Neural cell (in vitro differentiated cells): ENCODE measurements at regions not wholly inside any gene's neighbourhood (a gene's known extent, or its start where the extent isn't known, plus 50 kb on each side); places are given as distances from the start of the nearest gene placed in this dataset.

Experiments
- H2AFZ ChIP-seq: fragments of 200-600, 300-800 bp; sonication (generic), shearing (Covaris generic); 2 replicates; pipeline ENCODE4 v1.6.0; 2014; ENCODE audit warnings: low read depth, mild to moderate bottlenecking, antibody characterized with exemption, low read length, moderate library complexity
- H3F3A ChIP-seq: fragments of 200-600 bp; shearing (Covaris generic); 2 replicates; pipeline ENCODE4 v1.6.1; 2016; ENCODE audit warnings: mild to moderate bottlenecking, moderate library complexity, mixed read lengths, antibody characterized with exemption, low read length; ENCODE audit not compliant: insufficient read depth, poor library complexity, severe bottlenecking
- H3K27ac ChIP-seq: fragments of 200-600, 300-800 bp; sonication (generic), shearing (Covaris generic); 2 replicates; pipeline ENCODE4 v1.5.1; 2014; ENCODE audit warnings: mild to moderate bottlenecking, low read length, moderate library complexity
- H3K27me3 ChIP-seq: fragments of 300-800, 200-600 bp; sonication (generic), shearing (Covaris generic); 2 replicates; pipeline ENCODE4 v1.6.0; 2014; ENCODE audit warnings: mild to moderate bottlenecking, low read depth, low read length, moderate library complexity; ENCODE audit not compliant: insufficient read depth
- H3K36me3 ChIP-seq: fragments of 300-800, 200-600 bp; sonication (generic), shearing (Covaris generic); 2 replicates; pipeline ENCODE4 v1.5.1; 2014; ENCODE audit warnings: mild to moderate bottlenecking, antibody characterized with exemption, low read length, moderate library complexity; ENCODE audit not compliant: insufficient read depth
- H3K4me2 ChIP-seq: fragments of 300-800, 200-600 bp; sonication (generic), shearing (Covaris generic); 2 replicates; pipeline ENCODE4 v1.6.0; 2014; ENCODE audit warnings: mild to moderate bottlenecking, low read length
- H3K4me3 ChIP-seq: fragments of 300-800, 200-600 bp; sonication (generic), shearing (Covaris generic); 2 replicates; pipeline ENCODE4 v1.5.1; 2014; ENCODE audit warnings: mild to moderate bottlenecking, low read length, moderate library complexity
- H3K79me2 ChIP-seq: fragments of 200-600 bp; shearing (Covaris generic); replicated peaks from 2 replicates; pipeline ENCODE4 v1.6.0; 2014; ENCODE audit warnings: mild to moderate bottlenecking, low read length, moderate library complexity; ENCODE audit not compliant: insufficient read depth
- H3K9ac ChIP-seq: fragments of 300-800, 200-600 bp; sonication (generic), shearing (Covaris generic); 2 replicates; pipeline ENCODE4 v1.6.1; 2016; ENCODE audit warnings: mild to moderate bottlenecking, low read length, mixed read lengths
- H3K9me2 ChIP-seq: fragments of 200-600 bp; shearing (Covaris generic); 2 replicates; pipeline ENCODE4 v1.6.1; 2016; ENCODE audit warnings: mild to moderate bottlenecking, low read length, mixed read lengths; ENCODE audit not compliant: insufficient read depth
- H3K9me3 ChIP-seq: fragments of 200-600, 300-800 bp; sonication (generic), shearing (Covaris generic); 2 replicates; pipeline ENCODE4 v1.6.1; 2016; ENCODE audit warnings: mild to moderate bottlenecking, mixed run types, low read length, moderate library complexity, mixed read lengths
- H4K20me1 ChIP-seq: fragments of 200-600 bp; shearing (Covaris generic); 2 replicates; pipeline ENCODE4 v1.6.1; 2016; ENCODE audit warnings: mild to moderate bottlenecking, mixed run types; ENCODE audit not compliant: insufficient read depth
- EP300 ChIP-seq: fragments of 450-650 bp; conservative IDR thresholded peaks from 2 replicates; pipeline ENCODE4 v1.6.1; 2014; ENCODE audit warnings: antibody characterized with exemption, mild to moderate bottlenecking, moderate library complexity; ENCODE audit not compliant: poor library complexity, severe bottlenecking
- EZH2 ChIP-seq: fragments of 200-600, 300-800 bp; shearing (Covaris generic), sonication (generic); IDR thresholded peaks from 2 replicates; pipeline ENCODE4 v1.6.1; 2014; ENCODE audit warnings: antibody characterized with exemption, low read length, borderline replicate concordance, mild to moderate bottlenecking; ENCODE audit not compliant: insufficient read depth, poor library complexity, severe bottlenecking
- MXI1 ChIP-seq: fragments of 450-650 bp; conservative IDR thresholded peaks from 2 replicates; pipeline ENCODE4 v1.6.1; 2014; ENCODE audit warnings: antibody characterized with exemption, mild to moderate bottlenecking; ENCODE audit not compliant: poor library complexity, severe bottlenecking
- POLR2AphosphoS5 ChIP-seq: IDR thresholded peaks from 2 replicates; pipeline ENCODE4 v1.6.1; 2012
- RAD21 ChIP-seq: fragments of 450-650 bp; conservative IDR thresholded peaks from 2 replicates; pipeline ENCODE4 v1.6.1; 2014; ENCODE audit warnings: antibody characterized with exemption, mild to moderate bottlenecking, moderate library complexity
- SMC3 ChIP-seq: fragments of 450-650 bp; conservative IDR thresholded peaks from 2 replicates; pipeline ENCODE4 v1.6.1; 2014; ENCODE audit warnings: antibody characterized with exemption, mild to moderate bottlenecking, moderate library complexity; ENCODE audit not compliant: poor library complexity
- TAF1 ChIP-seq: IDR thresholded peaks from 2 replicates; pipeline ENCODE4 v1.6.1; 2012; ENCODE audit warnings: low read depth
- TF ChIP-seq, protein P1 (sequence below): fragments of 450-650 bp; IDR thresholded peaks from 2 replicates; pipeline ENCODE4 v1.5.1; 2014; ENCODE audit warnings: antibody characterized with exemption, mild to moderate bottlenecking, moderate library complexity; ENCODE audit not compliant: poor library complexity, severe bottlenecking
- TF ChIP-seq, protein P2 (sequence below): IDR thresholded peaks from 2 replicates; pipeline ENCODE4 v1.6.1; 2012; ENCODE audit warnings: borderline replicate concordance

DNA sequence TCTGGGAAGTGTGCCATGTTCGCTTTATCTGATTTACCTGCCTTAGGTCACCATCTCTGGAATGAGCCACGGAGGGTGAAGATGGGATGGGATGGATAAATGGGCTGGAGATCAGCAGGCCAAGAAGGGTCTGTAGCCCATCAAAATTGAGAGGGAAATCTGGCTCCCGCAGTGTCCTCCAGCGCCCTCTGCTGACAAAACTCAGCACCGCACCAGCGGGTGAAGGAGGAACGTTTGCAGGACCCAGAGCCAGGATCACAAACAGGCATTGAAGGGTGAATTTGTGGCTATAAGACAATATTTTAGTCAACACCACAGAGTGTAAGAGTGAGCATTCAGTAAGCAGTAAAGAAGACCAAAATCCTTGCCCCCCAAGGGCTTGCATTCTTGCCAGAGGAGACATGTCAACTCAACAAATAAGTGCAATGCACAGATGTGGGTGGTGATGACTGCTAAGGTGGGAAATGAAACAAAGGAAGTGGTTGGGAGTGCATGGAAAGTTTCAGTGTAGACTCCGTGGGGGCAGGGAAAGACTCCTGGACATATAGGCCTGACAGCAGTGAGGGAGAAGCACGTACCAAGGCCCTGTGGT, 124.4 kb downstream of the TENT4A start:
- no peaks in the 10 kb centered on the region for H3K9me3 ChIP-seq
- TF ChIP-seq EZH2 (no peak), RAD21 (no peak)
- no peaks in the 10 kb centered on the region for H3K36me3 ChIP-seq
- H2AFZ ChIP-seq = no peak overlapping the region
- no peak overlapping the region for H3K9ac ChIP-seq
- H3F3A ChIP-seq = no peaks in the 10 kb centered on the region
- no peaks in the 10 kb centered on the region for H3K27me3 ChIP-seq
- no peak overlapping the region for H3K27ac ChIP-seq
- H4K20me1 ChIP-seq = no peaks in the 10 kb centered on the region
- no peak overlapping the region for H3K4me2 ChIP-seq
- H3K9me2 ChIP-seq = no peaks in the 10 kb centered on the region
- no peak overlapping the region for H3K4me3 ChIP-seq
- H3K79me2 ChIP-seq = no peaks in the 10 kb centered on the region

DNA sequence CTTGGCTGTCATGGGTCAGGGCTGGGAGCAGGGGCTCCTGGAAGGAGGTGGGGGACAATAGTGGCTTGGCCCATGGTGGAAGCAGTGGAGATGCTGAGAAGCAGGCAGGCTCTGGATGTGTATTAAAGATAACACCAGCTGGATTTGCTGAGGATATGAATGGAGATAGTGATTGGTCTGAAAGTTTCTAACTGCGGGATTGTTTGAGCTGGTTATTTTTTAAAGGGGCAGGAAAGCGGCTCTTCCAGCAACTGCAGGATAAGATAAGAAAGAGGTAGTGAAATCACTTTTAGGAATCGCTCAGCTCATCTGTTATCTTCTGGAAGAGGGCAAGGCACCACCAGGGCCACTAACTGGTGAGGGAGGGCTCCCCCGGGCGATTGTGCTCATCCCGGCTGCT, 125.5 kb downstream of the TENT4A start:
- H4K20me1 ChIP-seq = no peaks in the 10 kb centered on the region
- no peak overlapping the region for H3K27ac ChIP-seq
- no peak overlapping the region for H3K4me2 ChIP-seq
- H3K9me2 ChIP-seq = no peaks in the 10 kb centered on the region
- H3K79me2 ChIP-seq = no peaks in the 10 kb centered on the region
- no peaks in the 10 kb centered on the region for H3K36me3 ChIP-seq
- TF ChIP-seq POLR2AphosphoS5 (no peak), MXI1 (no peak), EZH2 (no peak), EP300 (no peak), SMC3 (no peak), TAF1 (no peak), RAD21 (no peak)
- TF ChIP-seq, protein P1, sequence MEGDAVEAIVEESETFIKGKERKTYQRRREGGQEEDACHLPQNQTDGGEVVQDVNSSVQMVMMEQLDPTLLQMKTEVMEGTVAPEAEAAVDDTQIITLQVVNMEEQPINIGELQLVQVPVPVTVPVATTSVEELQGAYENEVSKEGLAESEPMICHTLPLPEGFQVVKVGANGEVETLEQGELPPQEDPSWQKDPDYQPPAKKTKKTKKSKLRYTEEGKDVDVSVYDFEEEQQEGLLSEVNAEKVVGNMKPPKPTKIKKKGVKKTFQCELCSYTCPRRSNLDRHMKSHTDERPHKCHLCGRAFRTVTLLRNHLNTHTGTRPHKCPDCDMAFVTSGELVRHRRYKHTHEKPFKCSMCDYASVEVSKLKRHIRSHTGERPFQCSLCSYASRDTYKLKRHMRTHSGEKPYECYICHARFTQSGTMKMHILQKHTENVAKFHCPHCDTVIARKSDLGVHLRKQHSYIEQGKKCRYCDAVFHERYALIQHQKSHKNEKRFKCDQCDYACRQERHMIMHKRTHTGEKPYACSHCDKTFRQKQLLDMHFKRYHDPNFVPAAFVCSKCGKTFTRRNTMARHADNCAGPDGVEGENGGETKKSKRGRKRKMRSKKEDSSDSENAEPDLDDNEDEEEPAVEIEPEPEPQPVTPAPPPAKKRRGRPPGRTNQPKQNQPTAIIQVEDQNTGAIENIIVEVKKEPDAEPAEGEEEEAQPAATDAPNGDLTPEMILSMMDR = no peak
- TF ChIP-seq, protein P2, sequence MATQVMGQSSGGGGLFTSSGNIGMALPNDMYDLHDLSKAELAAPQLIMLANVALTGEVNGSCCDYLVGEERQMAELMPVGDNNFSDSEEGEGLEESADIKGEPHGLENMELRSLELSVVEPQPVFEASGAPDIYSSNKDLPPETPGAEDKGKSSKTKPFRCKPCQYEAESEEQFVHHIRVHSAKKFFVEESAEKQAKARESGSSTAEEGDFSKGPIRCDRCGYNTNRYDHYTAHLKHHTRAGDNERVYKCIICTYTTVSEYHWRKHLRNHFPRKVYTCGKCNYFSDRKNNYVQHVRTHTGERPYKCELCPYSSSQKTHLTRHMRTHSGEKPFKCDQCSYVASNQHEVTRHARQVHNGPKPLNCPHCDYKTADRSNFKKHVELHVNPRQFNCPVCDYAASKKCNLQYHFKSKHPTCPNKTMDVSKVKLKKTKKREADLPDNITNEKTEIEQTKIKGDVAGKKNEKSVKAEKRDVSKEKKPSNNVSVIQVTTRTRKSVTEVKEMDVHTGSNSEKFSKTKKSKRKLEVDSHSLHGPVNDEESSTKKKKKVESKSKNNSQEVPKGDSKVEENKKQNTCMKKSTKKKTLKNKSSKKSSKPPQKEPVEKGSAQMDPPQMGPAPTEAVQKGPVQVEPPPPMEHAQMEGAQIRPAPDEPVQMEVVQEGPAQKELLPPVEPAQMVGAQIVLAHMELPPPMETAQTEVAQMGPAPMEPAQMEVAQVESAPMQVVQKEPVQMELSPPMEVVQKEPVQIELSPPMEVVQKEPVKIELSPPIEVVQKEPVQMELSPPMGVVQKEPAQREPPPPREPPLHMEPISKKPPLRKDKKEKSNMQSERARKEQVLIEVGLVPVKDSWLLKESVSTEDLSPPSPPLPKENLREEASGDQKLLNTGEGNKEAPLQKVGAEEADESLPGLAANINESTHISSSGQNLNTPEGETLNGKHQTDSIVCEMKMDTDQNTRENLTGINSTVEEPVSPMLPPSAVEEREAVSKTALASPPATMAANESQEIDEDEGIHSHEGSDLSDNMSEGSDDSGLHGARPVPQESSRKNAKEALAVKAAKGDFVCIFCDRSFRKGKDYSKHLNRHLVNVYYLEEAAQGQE = no peak
- H3K27me3 ChIP-seq = no peaks in the 10 kb centered on the region
- H3K9ac ChIP-seq = no peak overlapping the region
- H2AFZ ChIP-seq = no peak overlapping the region
- no peaks in the 10 kb centered on the region for H3F3A ChIP-seq
- H3K4me3 ChIP-seq = no peak overlapping the region
- H3K9me3 ChIP-seq = no peaks in the 10 kb centered on the region
